ENCODE measurements at regions not wholly inside any gene's neighbourhood (a gene's known extent, or its start where the extent isn't known, plus 50 kb on each side); places are given as distances from the start of the nearest gene placed in this dataset.

GRCh38 chr12:72084880-72085279, 146.2 kb downstream of the TPH2 start:
- DNase-seq (ENCODE audit: low read depth in 1 of 2, low spot score in 2 of 2) (no peak), FAIRE-seq (no peak)
- Histone ChIP-seq H3K4me1 (replicated peaks in 1 of 4; ENCODE audit: control insufficient read depth in 3 of 4, insufficient read depth in 4 of 4, low read length in 3 of 4) (peaks cover 0 to 10% (median 0%) of the 10 kb centered on the region in 4 experiments; a peak in 3 of 7 replicates), H3K79me1 (ENCODE audit: low read depth, low read length) (no peaks in the 10 kb centered on the region), H3K9me3 (ENCODE audit: insufficient read depth in 2 of 2, low read depth in 1 of 2, low read length in 1 of 2) (no peaks in the 10 kb centered on the region), H3K23me2 (ENCODE audit: low read depth, low read length) (no peaks in the 10 kb centered on the region), H2BK12ac (ENCODE audit: low read depth, low read length) (no peak overlapping the region), H4K20me1 (replicated peaks in 1 of 2; ENCODE audit: control insufficient read depth in 1 of 2, insufficient read depth in 2 of 2, low read length in 2 of 2) (no peaks in the 10 kb centered on the region), H2BK15ac (ENCODE audit: low read length) (no peak overlapping the region), H2BK120ac (replicated peaks; ENCODE audit: low read depth, low read length) (no peak overlapping the region), H2BK5ac (ENCODE audit: low read depth, low read length) (no peak overlapping the region), H3K18ac (ENCODE audit: extremely low read depth, low read length) (no peak overlapping the region), H3K14ac (ENCODE audit: insufficient read length) (no peak overlapping the region), H3K36me3 (ENCODE audit: control insufficient read depth in 2 of 4, insufficient read depth in 4 of 4, low read length in 3 of 4) (no peaks in the 10 kb centered on the region), H2AK5ac (ENCODE audit: low read depth, low read length) (no peak overlapping the region), H4K5ac (ENCODE audit: insufficient read length, low read depth, low read length) (no peak overlapping the region), H3K27ac (ENCODE audit: low read depth, low read length) (no peak overlapping the region), H3K4me3 (ENCODE audit: extremely low read depth in 1 of 4, insufficient read depth in 2 of 4, low read depth in 3 of 4, low read length in 4 of 4) (no peak overlapping the region), H2BK20ac (ENCODE audit: low read length) (no peak overlapping the region), H3K4me2 (ENCODE audit: insufficient read depth in 1 of 2, low read depth in 2 of 2, low read length in 2 of 2) (no peak overlapping the region), H3K79me2 (ENCODE audit: control insufficient read depth in 1 of 2, insufficient read depth in 2 of 2, low read length in 2 of 2) (no peaks in the 10 kb centered on the region), H3K23ac (ENCODE audit: insufficient read length) (no peak overlapping the region), H3K4ac (replicated peaks; ENCODE audit: insufficient read length, low read depth, low read length) (no peak overlapping the region), H3K56ac (replicated peaks; ENCODE audit: insufficient read length, low read depth, low read length) (no peak overlapping the region), H2AFZ (ENCODE audit: low read length) (no peak overlapping the region), H4K91ac (replicated peaks; ENCODE audit: insufficient read length, low read length) (no peak overlapping the region), H4K8ac (ENCODE audit: extremely low read depth, insufficient read depth, low read length) (no peak overlapping the region), H3K27me3 (replicated peaks in 1 of 4; ENCODE audit: control insufficient read depth in 3 of 4, extremely low read depth in 1 of 4, insufficient read depth in 3 of 4, low read length in 3 of 4) (no peaks in the 10 kb centered on the region), H3K9ac (replicated peaks in 1 of 4; ENCODE audit: extremely low read depth in 1 of 4, low read depth in 3 of 4, low read length in 3 of 4) (no peak overlapping the region)
- ChIA-PET CTCF (ENCODE audit: partially characterized antibody) (no interaction called here), POLR2A (ENCODE audit: partially characterized antibody) (no interaction called here)
- 83% methylated on average over 1 of the region's 1 CpG; no CpG with 5 or more reads in 1 of the 2 experiments for WGBS, 2 experiments (ENCODE audit: extremely low coverage in 1 of 2, insufficient coverage in 1 of 2, insufficient read length in 1 of 2, insufficient replicate concordance in 2 of 2, low coverage in 1 of 2, low lambda C conversion rate in 2 of 2, missing lambda C conversion rate in 1 of 2)
- TF ChIP-seq FOSL1 (IDR thresholded peaks at IDR 0.05; ENCODE audit: insufficient read depth, low read depth, low read length) (no peak), TEAD4 (IDR thresholded peaks at IDR 0.05; ENCODE audit: low read depth, low read length) (no peak), USF2 (IDR thresholded peaks at IDR 0.05; ENCODE audit: low read length) (no peak), SP1 (IDR thresholded peaks at IDR 0.05; ENCODE audit: low read depth, low read length) (no peak), GABPA (IDR thresholded peaks at IDR 0.05; ENCODE audit: borderline replicate concordance, insufficient read depth, low read length) (no peak), HDAC6 (IDR thresholded peaks at IDR 0.05; ENCODE audit: low read depth, low read length) (no peak), ASH2L (IDR thresholded peaks at IDR 0.05; ENCODE audit: low read length) (no peak), MAX (IDR thresholded peaks at IDR 0.05) (no peak), RFX5 (IDR thresholded peaks at IDR 0.05; ENCODE audit: borderline replicate concordance, low read depth, low read length) (no peak), ATF3 (IDR thresholded peaks at IDR 0.05; ENCODE audit: insufficient read depth, low read depth, low read length) (no peak), SRF (IDR thresholded peaks at IDR 0.05; ENCODE audit: low read depth, low read length) (no peak), HDAC2 (IDR thresholded peaks at IDR 0.05; ENCODE audit: borderline replicate concordance in 1 of 2, low read depth in 2 of 2, low read length in 2 of 2) (no peak), CHD1 (IDR thresholded peaks at IDR 0.05; ENCODE audit: low read depth, low read length) (no peak), SIX5 (IDR thresholded peaks at IDR 0.05; ENCODE audit: low read depth, low read length) (no peak)

All from H1 (cell line).